HG03159 (cell line): ENCODE measurements at regions not wholly inside any gene's neighbourhood (a gene's known extent, or its start where the extent isn't known, plus 50 kb on each side); places are given as distances from the start of the nearest gene placed in this dataset.
"Not testable (repeated sequence)": the region's sequence is repeated elsewhere in the genome, so short reads cannot be mapped to it uniquely, and the experiment has no call there.

Source experiments
- ATAC-seq: cut with Tn5 transposase; IDR thresholded peaks from one replicate; pipeline ENCODE4 v1.9.1; 2021; ENCODE audit warnings: mild to moderate bottlenecking, moderate library complexity; ENCODE audit not compliant: unreplicated experiment

DNA sequence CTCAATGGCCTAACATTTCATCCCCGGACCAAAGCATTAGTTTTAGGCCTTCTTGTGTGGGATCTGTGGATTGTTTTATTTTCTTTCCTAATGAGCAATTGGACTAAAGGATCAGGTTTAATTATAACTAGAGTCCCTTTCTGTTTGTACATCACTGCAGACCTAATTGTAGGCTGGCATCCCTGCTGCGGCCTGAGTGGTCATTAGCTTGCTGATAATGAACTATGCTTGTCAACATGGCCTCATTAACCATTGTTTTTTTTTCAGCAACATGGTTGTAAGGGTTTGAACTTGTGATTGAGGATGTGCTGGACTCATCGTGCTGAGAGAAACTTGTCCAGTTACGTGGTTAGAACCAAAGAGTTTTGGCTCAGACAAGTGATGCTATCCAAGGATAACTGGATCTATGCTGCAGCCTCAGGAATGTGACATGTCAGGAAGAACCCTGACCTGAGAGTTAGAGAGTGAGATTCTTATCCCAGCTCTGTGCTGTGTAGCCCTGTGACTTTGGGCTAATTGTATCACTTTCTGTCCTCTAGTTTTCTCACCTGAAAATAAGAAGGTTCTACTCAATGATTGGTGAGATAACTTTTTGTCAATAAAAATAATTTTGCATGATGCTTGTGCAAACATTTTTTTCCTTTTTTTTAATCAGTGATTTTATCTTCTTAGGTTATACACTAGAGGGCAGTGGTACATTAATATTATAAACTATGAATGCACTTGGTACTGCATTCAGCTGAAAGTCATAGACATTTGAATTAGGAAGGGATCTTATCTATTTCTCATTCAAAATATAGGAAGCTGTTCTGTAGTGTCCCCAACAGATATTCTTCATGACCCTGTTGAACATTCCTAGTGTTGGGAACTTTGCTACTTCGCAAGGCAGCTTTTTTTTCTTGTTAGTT, 140.9 kb downstream of the RNF144B start:
- ATAC-seq = no peak

DNA sequence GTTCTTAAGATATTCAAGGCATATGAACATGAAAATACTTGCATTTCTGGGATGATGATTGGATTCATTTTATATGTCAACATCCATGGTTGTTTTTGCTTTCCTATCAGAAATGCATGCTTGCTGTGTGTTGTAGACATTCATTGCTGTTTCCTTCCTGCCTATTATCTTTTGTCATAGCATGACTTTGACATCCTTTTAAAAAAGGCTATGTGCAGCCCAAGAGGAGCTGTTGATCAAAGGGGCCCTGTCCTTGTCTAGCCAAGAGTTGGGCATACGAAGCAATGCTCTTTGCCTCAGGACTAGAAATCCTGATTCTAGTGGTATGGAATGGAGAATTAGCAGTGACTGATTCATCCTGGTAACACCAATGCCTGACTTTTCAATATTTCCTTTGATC, 143.1 kb downstream of the RNF144B start:
- no peak for ATAC-seq

DNA sequence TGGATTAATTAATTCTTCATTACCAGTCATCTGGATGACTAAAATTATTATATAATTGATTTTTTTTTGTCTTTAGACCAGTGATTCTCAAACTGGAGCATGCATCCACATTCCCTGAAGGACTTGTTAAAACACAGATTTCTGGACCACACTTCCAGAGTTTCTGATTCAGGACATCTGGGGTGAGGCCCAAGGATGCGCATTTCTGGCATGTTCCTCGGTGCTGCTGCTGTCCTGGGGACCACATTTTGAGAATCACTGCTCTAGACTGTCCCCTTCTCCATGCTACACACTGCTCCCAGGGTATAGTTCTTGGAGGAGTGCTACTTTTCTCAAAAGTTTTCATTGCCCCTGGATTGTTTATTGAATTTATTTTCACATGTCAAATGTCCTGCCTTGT, 145.0 kb downstream of the RNF144B start:
- no peak for ATAC-seq

DNA sequence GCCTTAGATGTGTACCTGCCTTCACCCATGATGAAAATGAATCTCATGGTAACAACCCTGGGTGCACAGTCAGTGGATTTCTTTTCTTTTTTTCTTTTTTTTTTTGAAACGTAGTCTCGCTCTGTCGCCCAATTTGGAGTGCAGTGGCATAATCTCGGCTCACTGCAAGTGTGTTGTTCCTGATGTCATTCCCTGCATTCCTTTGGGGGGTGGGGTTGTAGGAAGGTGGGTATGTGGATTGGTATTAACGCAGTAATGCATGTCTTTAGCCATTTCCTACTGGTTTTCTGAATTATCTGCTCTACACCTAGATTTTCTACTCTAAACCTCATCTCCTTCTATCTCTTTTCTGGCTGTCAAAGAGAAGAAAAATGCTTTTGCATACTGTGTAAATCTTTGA, 146.6 kb downstream of the RNF144B start:
- no peak for ATAC-seq

DNA sequence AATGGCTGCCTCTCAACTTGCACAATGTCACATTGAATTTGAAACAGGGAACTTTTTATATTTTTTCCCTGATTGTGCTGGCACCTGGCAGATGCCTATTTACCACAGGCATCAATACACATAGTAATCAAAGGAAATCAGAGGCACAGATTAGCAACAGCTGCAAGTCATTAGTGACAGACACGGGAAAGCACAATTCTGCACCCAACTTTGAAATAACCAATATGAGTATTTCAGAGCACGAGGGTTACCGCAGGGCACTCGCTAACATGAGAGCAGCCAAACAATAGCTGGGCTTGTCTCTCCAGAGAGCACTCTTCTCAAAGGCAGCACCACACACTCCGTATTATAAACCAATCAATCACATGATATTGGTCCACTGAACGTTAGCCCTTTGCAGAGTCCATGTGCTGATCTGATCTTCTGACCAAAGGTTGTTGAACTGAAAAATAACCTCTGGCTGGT, 149.5 kb downstream of the RNF144B start:
- no peak for ATAC-seq

DNA sequence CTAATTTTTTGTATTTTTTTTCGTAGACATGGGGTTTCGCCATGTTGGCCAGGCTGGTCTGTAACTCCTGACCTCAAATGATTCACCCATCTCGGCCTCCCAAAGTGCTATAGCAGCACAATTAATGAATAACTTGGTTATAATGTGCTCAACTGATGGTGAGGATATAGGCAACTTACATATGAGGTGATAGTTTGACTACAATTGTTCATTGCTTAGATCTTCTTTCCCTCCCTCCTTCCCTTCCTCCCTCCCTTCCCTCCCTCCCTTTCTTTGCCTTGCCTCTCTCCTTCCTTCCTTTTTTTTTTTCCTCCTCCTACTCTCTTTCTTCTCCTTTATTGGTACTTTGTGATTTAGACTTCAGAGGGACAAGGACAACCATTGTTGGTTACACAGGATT, 151.2 kb downstream of the RNF144B start:
- no peak for ATAC-seq

DNA sequence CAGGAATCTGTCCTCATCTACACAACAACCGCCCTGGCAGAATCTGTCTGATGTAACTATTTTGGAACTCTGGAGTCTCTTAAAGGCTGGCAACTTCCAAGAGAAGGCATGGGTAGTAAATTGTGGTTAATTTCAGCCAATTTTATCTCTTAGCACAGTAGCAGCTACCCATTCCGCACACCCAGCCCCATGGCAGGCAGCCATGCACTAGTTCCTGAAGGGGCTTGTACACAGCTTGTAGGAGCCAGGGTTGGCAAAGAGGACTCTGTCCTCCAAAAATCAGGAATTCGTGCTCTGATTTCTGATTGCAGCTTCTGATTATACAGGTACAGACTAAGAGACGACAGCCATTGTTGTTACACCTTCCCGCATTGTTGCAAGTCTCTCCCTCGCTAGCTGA, 155.9 kb downstream of the RNF144B start:
- ATAC-seq = no peak

DNA sequence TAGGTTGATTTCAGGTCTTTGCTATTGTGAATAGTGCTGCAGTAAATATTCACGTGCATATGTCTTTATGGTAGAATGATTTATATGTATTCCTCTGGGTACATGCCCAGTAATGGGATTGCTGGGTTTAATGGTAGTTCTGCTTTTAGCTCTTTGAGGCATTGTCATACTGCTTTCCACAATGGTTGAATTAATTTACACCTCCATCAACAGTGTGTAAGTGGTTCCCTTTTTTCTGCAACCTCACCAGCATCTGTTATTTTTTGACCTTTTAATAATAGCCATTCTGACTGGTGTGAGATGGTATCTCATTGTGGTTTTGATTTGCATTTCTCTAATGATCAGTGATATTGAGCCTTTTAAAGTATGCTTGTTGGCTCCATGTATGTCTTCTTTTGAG, 158.0 kb downstream of the RNF144B start:
- ATAC-seq = not testable (repeated sequence)

DNA sequence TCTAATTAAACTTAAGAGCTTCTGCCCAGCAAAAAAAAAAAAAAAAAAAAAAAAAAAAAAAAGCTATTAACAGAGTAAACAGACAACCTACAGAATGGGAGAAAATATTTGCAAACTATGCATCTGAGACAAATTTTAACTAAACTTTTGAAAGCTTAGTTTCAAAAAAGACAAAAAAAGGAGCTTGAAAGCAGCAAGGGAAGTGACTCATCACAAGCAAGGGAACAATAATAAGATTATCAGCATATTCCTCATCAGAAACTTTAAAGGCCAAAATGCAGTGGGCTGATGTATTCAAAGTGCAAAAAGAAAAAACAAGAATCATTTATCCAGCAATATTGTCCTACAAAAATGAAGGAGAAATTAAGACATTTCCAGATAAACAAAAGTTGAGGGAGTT, 158.6 kb downstream of the RNF144B start:
- ATAC-seq = no peak

DNA sequence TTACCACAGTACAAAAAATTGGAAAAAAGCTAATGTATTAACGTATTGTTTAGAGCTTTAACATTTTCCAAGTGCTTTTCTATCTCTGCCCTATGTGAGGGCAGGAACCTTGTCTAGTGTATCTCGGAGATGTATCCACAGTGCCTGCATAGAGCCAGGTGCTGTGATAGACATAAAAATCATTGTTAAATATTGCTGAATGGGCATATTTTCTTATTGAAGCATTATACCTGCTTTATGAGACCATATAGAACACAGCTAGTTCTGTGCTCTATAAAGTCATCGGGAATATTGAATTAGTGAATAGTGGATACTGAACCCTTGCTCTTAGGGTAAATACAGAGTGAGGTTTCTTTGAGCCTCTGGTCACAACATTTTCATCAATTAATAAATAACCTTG, 163.0 kb downstream of the RNF144B start:
- no peak for ATAC-seq

DNA sequence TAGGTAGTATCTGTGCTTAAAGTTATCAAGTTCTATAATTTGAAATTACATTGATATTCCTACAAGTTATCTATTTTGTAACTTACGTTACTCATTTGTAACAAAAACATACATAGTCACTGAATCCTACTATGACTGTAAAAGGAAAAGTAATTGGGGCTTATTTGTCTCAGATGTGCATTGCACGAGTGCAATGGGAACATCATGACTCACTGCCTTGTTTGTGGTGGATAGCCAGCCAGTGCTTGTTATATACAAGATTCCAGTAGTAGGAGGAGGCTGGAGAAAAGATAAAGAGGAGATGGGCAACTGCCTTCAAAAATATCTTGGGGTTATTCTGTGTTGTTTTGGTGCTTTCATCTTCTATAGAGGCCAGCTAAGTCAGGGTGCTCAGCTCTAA, 164.1 kb downstream of the RNF144B start:
- no peak for ATAC-seq

DNA sequence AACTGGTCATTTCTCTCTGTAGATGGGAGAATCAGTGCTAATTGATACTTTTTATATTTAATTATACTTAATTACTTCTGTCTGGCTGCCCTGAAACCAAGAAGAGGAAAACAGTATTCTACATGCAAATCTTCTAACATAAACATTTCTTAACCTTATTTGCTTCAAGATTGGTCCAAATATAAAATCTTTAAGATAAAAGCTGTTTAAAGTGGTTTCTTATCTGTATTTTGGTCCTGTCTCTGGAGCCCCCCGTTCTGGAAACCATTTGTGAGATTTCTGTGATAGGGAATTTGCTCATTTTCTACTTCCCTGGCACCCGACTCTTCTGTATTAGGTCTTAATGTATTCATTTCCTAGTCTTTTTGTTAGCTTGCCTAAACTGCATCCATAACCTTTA, 168.6 kb downstream of the RNF144B start:
- ATAC-seq = no peak

DNA sequence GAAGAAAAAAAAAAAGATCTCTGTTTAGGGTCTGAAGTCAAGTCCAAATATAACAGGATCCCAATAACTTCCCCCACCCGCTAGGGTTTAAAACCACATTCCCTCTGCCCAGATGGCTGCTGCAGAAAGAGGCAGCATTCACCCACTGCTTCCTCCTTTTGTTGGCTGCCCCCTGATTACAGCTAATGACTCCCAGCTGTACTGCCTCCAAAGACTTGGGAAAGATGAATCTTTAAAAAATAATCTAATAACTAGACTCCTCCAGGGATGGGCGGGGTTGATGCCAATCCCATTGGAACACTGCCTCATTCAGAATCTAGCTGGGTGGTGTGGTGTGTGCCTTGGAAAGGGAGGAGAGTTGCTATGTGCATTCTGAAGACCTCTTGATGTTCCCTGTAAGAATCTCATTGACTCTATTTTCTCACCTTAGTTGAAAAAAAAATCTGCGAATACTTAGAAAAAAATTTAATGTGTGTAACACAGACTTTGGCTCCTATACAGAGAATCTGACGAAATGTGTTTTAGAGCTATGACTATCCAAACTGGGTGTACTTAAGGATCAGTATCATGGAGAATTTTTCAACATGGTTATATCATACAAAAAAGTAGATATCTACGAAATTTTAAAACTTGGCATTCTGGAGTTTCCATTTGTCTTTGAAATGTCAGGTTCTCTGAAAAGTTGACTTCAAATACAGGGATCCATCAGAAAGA, 174.0 kb downstream of the RNF144B start:
- no peak for ATAC-seq

DNA sequence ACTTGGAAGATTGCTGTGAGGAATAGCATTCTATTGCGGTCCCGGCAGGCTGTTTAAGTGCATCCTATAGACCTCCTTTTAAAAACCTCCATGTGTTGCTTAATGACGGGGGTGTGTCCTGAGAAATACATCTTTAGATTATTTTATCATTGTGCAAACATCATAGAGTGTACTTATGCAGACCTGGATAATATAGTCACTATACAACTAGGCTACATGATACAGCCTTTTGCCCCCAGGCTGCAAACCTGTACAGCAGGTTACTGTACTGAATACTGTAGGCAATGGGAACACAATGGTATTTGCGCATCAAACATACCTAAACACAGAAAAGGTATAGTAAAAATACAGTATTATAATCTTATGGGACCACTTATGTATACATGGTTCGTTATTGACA, 175.6 kb downstream of the RNF144B start:
- no peak for ATAC-seq

DNA sequence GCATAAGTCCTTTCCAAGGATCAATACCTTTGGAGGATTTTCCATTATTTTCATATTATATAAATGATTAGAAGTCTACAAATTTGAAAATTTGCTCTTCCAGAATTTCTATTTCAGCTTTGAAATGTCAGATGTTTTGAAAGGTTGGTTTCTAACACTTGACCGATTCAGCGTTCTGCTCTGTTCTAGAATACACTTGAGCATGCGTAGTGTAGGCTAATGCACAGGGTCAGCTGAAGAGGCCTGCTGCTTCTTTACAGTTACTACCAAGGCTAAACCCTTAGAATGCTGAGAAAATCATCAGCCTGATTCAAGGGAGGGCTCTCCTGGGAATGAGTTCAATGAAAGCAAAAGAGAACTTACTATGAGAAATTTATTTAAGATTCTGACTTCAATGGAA, 177.6 kb downstream of the RNF144B start:
- no peak for ATAC-seq

DNA sequence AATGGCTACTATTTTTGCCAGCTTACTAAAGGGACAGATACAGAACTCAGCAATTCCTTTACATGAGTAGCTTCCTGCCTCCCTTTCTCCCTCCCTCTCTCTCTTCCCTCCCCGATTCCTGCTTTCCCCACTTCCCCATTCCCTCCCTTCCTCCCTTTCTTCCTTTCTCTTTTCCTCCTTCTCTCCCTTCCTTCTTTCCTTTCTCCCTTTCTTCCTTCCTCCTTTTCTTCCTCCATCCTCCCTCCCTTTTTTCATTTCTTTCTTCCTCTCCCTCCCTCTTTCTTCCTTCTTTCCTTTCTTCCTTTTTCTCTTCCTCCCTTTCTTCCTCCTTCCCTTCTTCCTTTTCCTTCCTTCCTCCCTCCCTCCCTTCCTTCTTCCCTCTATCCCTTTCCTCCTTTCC, 178.1 kb downstream of the RNF144B start:
- ATAC-seq = no peak

DNA sequence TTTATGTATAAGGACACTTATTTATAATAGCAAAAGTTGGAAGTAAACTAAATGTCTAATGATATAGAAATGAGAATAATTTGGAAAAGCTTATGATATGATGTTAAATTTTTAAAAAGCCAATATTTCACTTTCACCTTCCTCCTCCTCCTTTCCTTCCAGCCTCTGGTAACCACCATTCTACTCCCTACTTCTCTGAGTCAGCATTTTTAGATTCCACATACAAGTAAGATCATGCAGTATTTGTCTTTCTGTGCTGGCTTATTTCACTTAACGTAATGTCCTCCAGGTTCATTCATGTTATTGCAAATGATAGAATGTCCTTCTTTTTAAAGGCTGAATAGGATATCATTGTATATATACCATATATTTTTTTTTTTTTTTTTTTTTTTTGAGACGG, 180.2 kb downstream of the RNF144B start:
- ATAC-seq = no peak

DNA sequence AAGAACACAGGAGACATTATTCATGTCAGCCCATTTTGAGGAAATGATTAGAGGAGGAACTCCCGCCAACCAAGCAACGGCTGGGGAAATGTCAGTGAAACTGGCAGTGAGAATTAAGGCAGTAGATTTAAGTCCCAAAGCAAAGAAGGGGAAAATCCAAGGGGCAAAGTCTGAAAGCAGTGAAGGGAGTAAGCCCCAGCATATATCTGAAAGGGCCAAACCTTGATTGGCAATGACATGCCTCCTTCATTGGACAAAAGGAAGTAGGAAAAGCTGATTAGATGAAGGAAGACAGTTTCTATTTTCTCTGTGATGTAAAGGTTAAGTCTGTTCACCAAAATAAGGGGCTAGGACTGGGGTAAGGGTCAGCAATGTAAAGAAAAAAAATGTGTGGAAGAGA, 190.3 kb downstream of the RNF144B start:
- ATAC-seq = no peak

DNA sequence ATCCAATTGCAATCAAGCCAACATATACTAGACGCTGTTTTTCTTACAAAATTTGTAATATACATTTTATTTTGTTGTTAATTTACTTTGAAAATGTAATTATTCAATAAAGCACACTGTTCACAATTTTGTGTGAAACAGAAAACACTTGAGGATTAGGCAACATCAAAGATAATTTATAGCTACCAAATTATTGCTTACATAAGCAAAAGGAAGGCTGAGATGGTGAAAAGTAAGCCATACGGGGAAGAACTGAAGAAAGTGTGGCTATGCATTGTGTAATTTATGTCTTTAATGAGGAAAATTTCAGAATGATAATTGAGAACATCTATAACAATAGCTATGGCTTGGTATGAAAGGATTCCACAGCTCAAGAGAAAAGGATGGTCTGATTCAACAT, 192.0 kb downstream of the RNF144B start:
- ATAC-seq = no peak

DNA sequence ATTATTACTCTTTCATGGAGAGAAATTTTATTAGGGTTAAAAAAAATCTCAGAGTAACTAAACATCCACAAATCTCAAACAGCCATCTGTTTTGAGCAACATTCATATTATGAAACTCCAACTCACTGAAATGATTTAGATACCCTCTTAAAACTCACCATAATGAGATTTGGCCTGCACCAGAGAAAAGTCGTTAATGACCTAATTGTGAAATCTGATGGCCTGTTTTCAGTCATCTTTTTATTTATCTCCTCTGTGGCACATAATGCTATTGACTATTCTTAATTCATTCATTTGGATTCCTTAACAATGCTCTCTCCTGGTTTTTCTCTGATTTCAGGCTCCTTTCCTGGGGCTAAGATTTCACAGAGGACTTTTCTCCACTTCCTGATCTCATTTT, 192.7 kb downstream of the RNF144B start:
- no peak for ATAC-seq

DNA sequence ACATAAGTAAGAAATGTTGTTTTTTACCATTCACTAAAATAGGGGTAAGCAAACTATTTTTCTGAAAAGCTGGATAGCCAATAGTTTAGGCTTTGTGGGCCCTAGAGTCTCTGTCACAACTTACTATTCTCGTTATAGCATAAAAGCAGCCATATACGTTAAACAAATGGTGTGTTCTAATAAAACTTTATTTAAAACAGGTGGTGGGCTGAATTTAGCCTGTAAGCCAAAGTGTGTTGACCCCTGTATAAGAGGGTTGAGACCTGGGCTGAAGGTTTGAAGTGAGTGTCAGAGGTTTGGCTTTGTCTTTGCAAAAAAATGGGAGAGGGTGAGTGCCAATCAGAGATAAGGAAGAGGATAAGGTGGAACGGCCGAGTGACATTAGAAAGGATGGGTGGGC, 197.2 kb downstream of the RNF144B start:
- no peak for ATAC-seq

DNA sequence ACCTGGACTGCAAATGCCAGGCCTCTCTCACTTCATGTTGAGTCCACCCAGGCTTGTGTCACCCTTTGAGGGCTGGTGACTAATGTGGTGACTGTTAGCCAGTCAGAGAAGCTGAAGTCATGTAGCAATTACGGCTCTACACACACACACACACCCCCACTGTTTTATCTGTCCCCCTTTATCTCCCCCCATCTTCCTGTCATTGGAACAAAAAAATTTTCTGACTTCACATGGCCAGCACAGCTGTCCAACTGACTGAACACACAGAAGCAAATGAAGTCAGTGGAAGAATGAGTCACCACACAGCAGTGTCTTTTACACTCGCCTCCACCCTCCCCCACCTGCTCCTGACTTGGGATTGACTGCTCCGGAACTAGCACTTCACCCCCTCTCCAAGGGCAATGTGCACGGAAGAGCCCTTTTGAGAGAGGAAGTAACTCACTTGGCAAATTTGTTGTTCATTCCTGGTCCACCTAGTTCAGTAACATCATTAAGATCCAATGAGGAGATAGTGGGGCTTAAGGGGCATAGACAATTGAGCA, 198.0 kb downstream of the RNF144B start:
- no peak for ATAC-seq
